Activated CD8-positive, alpha-beta T cell treated with anti-CD3 and anti-CD28 coated beads, Interleukin-2, amount 10 ng/mL, durations not matched to agents 7 days and 5 days (primary cell): ENCODE measurements at regions not wholly inside any gene's neighbourhood (a gene's known extent, or its start where the extent isn't known, plus 50 kb on each side); places are given as distances from the start of the nearest gene placed in this dataset.

ENCODE experiments used
- ATAC-seq: fragments of 150-1000 bp; cut with Tn5 transposase; one replicate; pipeline ENCODE4 v1.10.0; 2021; ENCODE audit warnings: moderate library complexity
- CTCF ChIA-PET: fragments of 350-600 bp; sonication (Branson Sonifier 250); formaldehyde crosslinking; loops from one replicate; lab custom pipeline; 2021; ENCODE audit warnings: antibody characterized with exemption; lab: Charles Lee
- POLR2A ChIA-PET: fragments of 350-600 bp; sonication (Branson Sonifier 250); formaldehyde crosslinking; loops from one replicate; lab custom pipeline; 2021; ENCODE audit warnings: antibody characterized with exemption; lab: Charles Lee
- DNase-seq: peaks from one replicate; pipeline ENCODE4 v3.0.0-alpha.2; 2020
- H3K27ac Mint-ChIP-seq: one replicate; pipeline ENCODE4 v1.8.0; 2021; ENCODE audit warnings: mild to moderate bottlenecking, mixed read lengths
- H3K27me3 Mint-ChIP-seq: one replicate; pipeline ENCODE4 v1.8.0; 2021; ENCODE audit warnings: low read depth, mixed read lengths
- H3K36me3 Mint-ChIP-seq: one replicate; pipeline ENCODE4 v1.8.0; 2021; ENCODE audit warnings: low read depth, mixed read lengths
- H3K4me1 Mint-ChIP-seq: one replicate; pipeline ENCODE4 v1.8.0; 2021; ENCODE audit warnings: low read depth, mixed read lengths
- H3K4me3 Mint-ChIP-seq: one replicate; pipeline ENCODE4 v1.8.0; 2021; ENCODE audit warnings: mild to moderate bottlenecking, mixed read lengths
- H3K9me3 Mint-ChIP-seq: one replicate; pipeline ENCODE4 v1.8.0; 2022; ENCODE audit warnings: mixed read lengths; ENCODE audit not compliant: insufficient read depth

- CTCF ChIA-PET: no interaction called here
- Mint-ChIP-seq H3K4me3 (no peak overlapping the region), H3K36me3 (no peaks in the 10 kb centered on the region), H3K4me1 (no peaks in the 10 kb centered on the region), H3K27ac (no peak overlapping the region), H3K27me3 (no peaks in the 10 kb centered on the region), H3K9me3 (peaks cover 4% of the 10 kb centered on the region)
- no peak for ATAC-seq
- no peak for DNase-seq
- POLR2A ChIA-PET: no interaction called here
These were observed 507.8 kb upstream of the NMUR2 start for GRCh38 chr5:152912924-152913323.

GRCh38 chr5:152932621-152933020 is 527.5 kb upstream of the NMUR2 start:
- CTCF ChIA-PET: no interaction called here
- H3K27ac Mint-ChIP-seq: no peak overlapping the region
- no peaks in the 10 kb centered on the region for H3K4me1 Mint-ChIP-seq
- POLR2A ChIA-PET: no interaction called here
- DNase-seq (no peak), ATAC-seq (no peak)
- H3K27me3 Mint-ChIP-seq: no peaks in the 10 kb centered on the region
- no peak overlapping the region for H3K4me3 Mint-ChIP-seq
- no peaks in the 10 kb centered on the region for H3K36me3 Mint-ChIP-seq
- no peaks in the 10 kb centered on the region for H3K9me3 Mint-ChIP-seq

GRCh38 chr5:152933056-152933455 is 528.0 kb upstream of the NMUR2 start:
- no peaks in the 10 kb centered on the region for H3K9me3 Mint-ChIP-seq

GRCh38 chr5:152938630-152939029 is 533.6 kb upstream of the NMUR2 start:
- H3K36me3 Mint-ChIP-seq: no peaks in the 10 kb centered on the region
- no peaks in the 10 kb centered on the region for H3K4me1 Mint-ChIP-seq
- no peaks in the 10 kb centered on the region for H3K27me3 Mint-ChIP-seq
- CTCF ChIA-PET: no interaction called here
- ATAC-seq (no peak), DNase-seq (no peak)
- H3K9me3 Mint-ChIP-seq: no peaks in the 10 kb centered on the region
- POLR2A ChIA-PET: no interaction called here
- no peak overlapping the region for H3K27ac Mint-ChIP-seq
- no peak overlapping the region for H3K4me3 Mint-ChIP-seq

More at GRCh38 chr5:152933056-152933455, 528.0 kb upstream of the NMUR2 start:
- no peak overlapping the region for H3K4me3 Mint-ChIP-seq
- POLR2A ChIA-PET: no interaction called here
- no peaks in the 10 kb centered on the region for H3K4me1 Mint-ChIP-seq
- ATAC-seq (no peak), DNase-seq (no peak)
- H3K36me3 Mint-ChIP-seq: no peaks in the 10 kb centered on the region
- no peak overlapping the region for H3K27ac Mint-ChIP-seq
- no peaks in the 10 kb centered on the region for H3K27me3 Mint-ChIP-seq
- CTCF ChIA-PET: no interaction called here

- POLR2A ChIA-PET: interaction anchor here (0.6 kb wide), 1 partner anchor 32 kb away, joined by 3 read pairs; no protein-coding TSS in a partner anchor
- Mint-ChIP-seq H3K4me3 (no peak overlapping the region), H3K27me3 (no peaks in the 10 kb centered on the region), H3K27ac (no peak overlapping the region), H3K4me1 (no peaks in the 10 kb centered on the region), H3K9me3 (no peaks in the 10 kb centered on the region), H3K36me3 (no peaks in the 10 kb centered on the region)
- ATAC-seq (no peak), DNase-seq (no peak)
- CTCF ChIA-PET: no interaction called here
These were observed 537.7 kb upstream of the NMUR2 start for GRCh38 chr5:152942633-152943336.

- ChIA-PET POLR2A (no interaction called here), CTCF (no interaction called here)
- Mint-ChIP-seq H3K36me3 (no peaks in the 10 kb centered on the region), H3K27ac (no peak overlapping the region), H3K4me1 (no peaks in the 10 kb centered on the region), H3K27me3 (no peaks in the 10 kb centered on the region), H3K9me3 (peaks cover 13% of the 10 kb centered on the region), H3K4me3 (no peak overlapping the region)
- DNase-seq (no peak), ATAC-seq (no peak)
These were observed 536.5 kb upstream of the GRIA1 start for GRCh38 chr5:152953788-152954483.

GRCh38 chr5:152956943-152957613 is 533.4 kb upstream of the GRIA1 start:
- H3K36me3 Mint-ChIP-seq: no peaks in the 10 kb centered on the region
- POLR2A ChIA-PET: no interaction called here
- no peaks in the 10 kb centered on the region for H3K4me1 Mint-ChIP-seq
- ATAC-seq (no peak), DNase-seq (no peak)
- no peaks in the 10 kb centered on the region for H3K27me3 Mint-ChIP-seq
- no peak overlapping the region for H3K4me3 Mint-ChIP-seq
- H3K27ac Mint-ChIP-seq: no peak overlapping the region
- CTCF ChIA-PET: no interaction called here
- H3K9me3 Mint-ChIP-seq: peaks cover 11% of the 10 kb centered on the region

GRCh38 chr5:152978141-152978835 is 512.2 kb upstream of the GRIA1 start:
- no peaks in the 10 kb centered on the region for H3K27me3 Mint-ChIP-seq
- ChIA-PET CTCF (no interaction called here), POLR2A (no interaction called here)
- H3K27ac Mint-ChIP-seq: no peak overlapping the region
- H3K36me3 Mint-ChIP-seq: no peaks in the 10 kb centered on the region
- H3K9me3 Mint-ChIP-seq: peaks cover 10% of the 10 kb centered on the region
- no peak overlapping the region for H3K4me3 Mint-ChIP-seq
- DNase-seq (no peak), ATAC-seq (no peak)
- no peaks in the 10 kb centered on the region for H3K4me1 Mint-ChIP-seq

GRCh38 chr5:152987131-152987530 is 503.3 kb upstream of the GRIA1 start:
- DNase-seq (no peak), ATAC-seq (no peak)
- Mint-ChIP-seq H3K4me3 (no peak overlapping the region), H3K9me3 (peaks cover 2% of the 10 kb centered on the region), H3K27me3 (no peaks in the 10 kb centered on the region), H3K4me1 (no peaks in the 10 kb centered on the region), H3K36me3 (no peaks in the 10 kb centered on the region), H3K27ac (no peak overlapping the region)
- ChIA-PET POLR2A (no interaction called here), CTCF (no interaction called here)

- Mint-ChIP-seq H3K9me3 (peaks cover 6% of the 10 kb centered on the region), H3K4me3 (no peak overlapping the region), H3K36me3 (no peaks in the 10 kb centered on the region), H3K27ac (no peak overlapping the region), H3K27me3 (no peaks in the 10 kb centered on the region), H3K4me1 (no peaks in the 10 kb centered on the region)
- ATAC-seq (no peak), DNase-seq (no peak)
- CTCF ChIA-PET: no interaction called here
- POLR2A ChIA-PET: no interaction called here
These were observed 500.3 kb upstream of the GRIA1 start for GRCh38 chr5:152990217-152990616.

- peaks cover 6% of the 10 kb centered on the region for H3K9me3 Mint-ChIP-seq
- H3K27me3 Mint-ChIP-seq: no peaks in the 10 kb centered on the region
- no peak for DNase-seq
- H3K4me3 Mint-ChIP-seq: no peak overlapping the region
- no peak for ATAC-seq
- CTCF ChIA-PET: no interaction called here
- no peaks in the 10 kb centered on the region for H3K36me3 Mint-ChIP-seq
- H3K4me1 Mint-ChIP-seq: no peaks in the 10 kb centered on the region
- H3K27ac Mint-ChIP-seq: no peak overlapping the region
- POLR2A ChIA-PET: no interaction called here
These were observed 499.8 kb upstream of the GRIA1 start for GRCh38 chr5:152990649-152991048.
